ENCODE measurements at regions not wholly inside any gene's neighbourhood (a gene's known extent, or its start where the extent isn't known, plus 50 kb on each side); places are given as distances from the start of the nearest gene placed in this dataset.

DNA sequence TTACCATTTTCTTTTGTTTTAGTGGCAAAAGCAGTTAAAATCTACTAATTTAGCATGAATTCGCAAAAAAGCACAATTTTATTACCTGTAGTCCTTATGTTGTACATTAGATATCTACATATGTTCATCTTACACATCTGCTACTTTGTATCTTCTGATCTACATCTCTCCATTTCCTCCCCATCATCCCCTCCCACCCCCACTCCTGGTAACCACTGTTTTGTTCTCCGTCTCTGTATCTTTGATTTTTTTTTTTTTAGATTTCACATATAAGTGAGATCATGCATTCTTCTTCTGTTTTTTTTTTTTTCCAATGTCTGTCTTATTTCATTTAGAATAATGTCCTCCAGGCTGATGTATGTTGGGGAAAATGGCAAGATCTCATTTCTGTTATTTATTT is 922.7 kb downstream of the VRK1 start:
- DNase-seq (ENCODE audit: low read depth in 2 of 2) = no peak

GRCh38 chr14:97723351-97723750 is 926.2 kb downstream of the VRK1 start:
- no peak for DNase-seq (ENCODE audit: low read depth in 2 of 2)

- no peak for DNase-seq (ENCODE audit: low read depth in 2 of 2)
Observed at GRCh38 chr14:97723819-97724218, 926.6 kb downstream of the VRK1 start.

GRCh38 chr14:97724265-97724731 is 927.1 kb downstream of the VRK1 start:
- DNase-seq (ENCODE audit: low read depth in 2 of 2) = peak in 1 of 2 donors; percentile 14

GRCh38 chr14:97726676-97727075 is 929.5 kb downstream of the VRK1 start:
- DNase-seq (ENCODE audit: low read depth in 2 of 2) = no peak

DNA sequence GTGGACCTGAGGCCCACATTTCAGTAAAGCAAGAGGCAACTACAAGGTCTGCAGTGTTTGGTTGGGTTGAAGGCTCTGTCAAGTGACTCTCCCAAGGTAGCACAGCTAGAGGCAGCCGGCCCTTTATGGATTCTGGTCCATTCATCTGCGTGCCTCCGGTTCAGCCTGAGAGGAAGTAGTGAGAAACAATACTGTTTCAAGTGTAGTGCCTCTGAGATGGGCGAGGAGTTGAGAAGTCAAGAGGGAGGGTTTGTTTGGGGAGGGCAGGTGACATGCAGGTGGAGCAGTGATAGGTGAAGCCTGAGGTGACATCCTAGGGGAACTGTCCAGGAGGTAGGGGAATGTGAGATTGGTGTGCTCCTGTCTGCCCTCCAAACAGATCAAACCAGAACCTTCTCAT is 933.5 kb downstream of the VRK1 start:
- DNase-seq (ENCODE audit: low read depth in 2 of 2) = no peak

- no peak for DNase-seq (ENCODE audit: low read depth in 2 of 2)
Observed at GRCh38 chr14:97731800-97732199, 934.6 kb downstream of the VRK1 start.

GRCh38 chr14:97747316-97747715 is 950.1 kb downstream of the VRK1 start:
- DNase-seq (ENCODE audit: low read depth in 2 of 2) = no peak

GRCh38 chr14:97748616-97749015 is 951.4 kb downstream of the VRK1 start:
- DNase-seq (ENCODE audit: low read depth in 2 of 2) = no peak

DNA sequence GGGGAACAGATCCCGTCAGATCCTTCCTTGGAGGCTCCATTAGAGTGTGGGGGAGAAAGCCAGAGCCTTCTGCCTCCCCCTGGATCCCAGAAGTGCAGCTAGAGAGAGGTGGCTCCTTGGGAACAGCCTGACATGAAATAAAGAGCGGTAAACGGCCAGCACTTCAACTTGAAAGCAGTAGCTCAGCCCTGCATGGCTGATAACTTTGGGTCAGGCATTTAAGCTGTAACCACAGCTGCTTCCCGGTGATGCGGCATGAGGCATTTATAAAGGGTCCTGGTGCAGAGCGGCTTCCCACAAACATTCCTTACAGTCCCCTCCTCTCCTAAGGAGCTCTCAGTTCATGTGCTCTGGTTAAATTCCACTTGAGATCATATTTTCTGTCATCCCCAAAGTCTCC is 960.3 kb downstream of the VRK1 start:
- no peak for DNase-seq (ENCODE audit: low read depth in 2 of 2)

- no peak for DNase-seq (ENCODE audit: low read depth in 2 of 2)
Observed at GRCh38 chr14:97760050-97760449, 962.9 kb downstream of the VRK1 start.

GRCh38 chr14:97762386-97762785 is 965.2 kb downstream of the VRK1 start:
- no peak for DNase-seq (ENCODE audit: low read depth in 2 of 2)

- DNase-seq (ENCODE audit: low read depth in 2 of 2) = no peak
Observed at GRCh38 chr14:97771340-97772045, 974.3 kb downstream of the VRK1 start.

DNA sequence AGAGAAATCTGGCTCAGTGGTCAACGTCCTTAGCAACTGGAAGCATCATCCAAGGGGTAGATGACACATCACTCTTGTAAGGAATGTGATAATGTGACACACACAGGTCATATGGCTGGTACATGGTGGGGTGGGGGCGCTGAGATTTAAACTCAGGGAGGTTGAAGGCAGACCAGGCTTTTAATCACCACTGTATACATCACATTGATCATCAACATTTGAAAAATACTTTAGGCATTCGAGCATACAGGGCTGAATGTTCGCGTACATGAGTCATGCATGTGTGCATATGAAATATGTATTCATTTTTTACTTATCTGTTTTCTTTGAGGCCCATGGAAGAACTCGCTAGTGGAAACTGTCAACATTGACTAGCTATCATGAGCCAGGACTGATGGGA is 976.4 kb downstream of the VRK1 start:
- DNase-seq (ENCODE audit: low read depth in 2 of 2) = no peak

GRCh38 chr14:97776890-97777558 is 979.8 kb downstream of the VRK1 start:
- DNase-seq (ENCODE audit: low read depth in 2 of 2) = no peak

DNA sequence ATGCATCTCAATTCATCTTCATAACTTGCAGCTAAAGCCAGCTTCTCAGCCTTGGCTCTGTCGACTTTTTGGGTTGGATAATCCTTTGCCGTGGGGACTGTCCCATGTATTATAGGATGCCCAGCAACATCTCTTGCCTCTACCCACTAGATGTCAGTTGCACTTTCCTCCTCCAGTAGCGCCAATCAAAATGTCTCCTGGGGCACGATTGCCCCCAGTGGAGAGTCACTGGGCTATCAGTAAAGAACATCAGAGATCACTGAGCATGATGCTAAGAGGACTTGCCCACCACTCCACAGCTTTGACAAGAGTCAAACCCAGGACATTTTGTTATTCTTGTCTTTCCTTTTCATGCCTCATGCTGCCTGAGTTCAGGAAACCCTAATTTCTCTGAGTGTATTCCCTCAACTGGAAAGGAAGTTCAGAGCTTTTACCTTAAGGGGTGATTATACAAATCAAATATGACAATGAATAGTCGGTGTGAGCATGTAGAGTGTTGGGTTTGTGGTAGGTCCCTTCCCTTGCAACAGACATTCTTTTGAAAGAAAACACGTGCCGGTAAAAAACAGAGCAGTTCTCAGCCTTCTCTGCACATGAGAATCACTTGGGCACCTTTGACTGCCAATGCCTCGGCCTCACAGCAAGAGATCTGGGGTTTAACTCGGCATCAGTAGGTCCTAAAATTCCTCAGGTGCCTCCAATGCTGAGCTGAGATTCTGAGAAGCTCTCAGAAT is 980.6 kb downstream of the VRK1 start:
- DNase-seq (ENCODE audit: low read depth in 2 of 2) = no peak

DNA sequence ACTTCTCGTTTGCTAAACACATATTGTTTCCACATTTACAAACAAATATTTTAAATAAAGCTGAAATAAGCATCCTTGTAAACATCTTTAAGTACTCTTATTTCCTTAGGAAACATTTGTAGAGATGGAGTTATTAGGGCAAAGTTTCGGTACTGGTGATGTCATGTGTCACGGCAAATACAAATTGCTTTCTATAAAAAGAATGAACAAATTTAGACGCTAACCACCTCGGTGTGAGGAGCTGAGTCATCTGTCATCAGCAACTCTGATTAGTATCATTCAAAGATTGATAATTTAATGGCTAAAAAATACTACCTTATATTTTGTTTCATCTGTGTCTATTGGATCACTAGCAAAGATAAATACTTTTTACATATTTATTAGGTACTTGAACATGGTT is 982.0 kb downstream of the VRK1 start:
- DNase-seq (ENCODE audit: low read depth in 2 of 2) = no peak

GRCh38 chr14:97780804-97781203 is 983.6 kb downstream of the VRK1 start:
- DNase-seq (ENCODE audit: low read depth in 2 of 2) = no peak

DNA sequence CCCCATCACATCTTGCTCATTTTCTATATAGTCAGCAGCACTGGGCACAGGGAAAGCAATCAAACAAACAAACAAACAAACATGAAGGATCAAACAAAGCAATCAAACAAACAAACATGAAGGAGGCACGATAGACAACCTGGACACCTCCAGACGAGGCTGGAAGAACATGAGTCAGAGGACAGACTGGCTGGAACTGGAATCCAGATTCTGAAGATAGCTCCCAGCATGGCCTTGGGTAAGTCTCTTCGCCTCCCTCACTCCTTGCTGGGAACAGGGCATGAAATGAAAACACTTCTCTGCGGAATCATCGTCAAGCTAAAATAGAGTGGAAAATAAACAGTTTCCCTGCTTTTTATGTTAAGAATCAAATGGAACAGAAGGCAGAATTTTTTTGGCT is 984.8 kb downstream of the VRK1 start:
- no peak for DNase-seq (ENCODE audit: low read depth in 2 of 2)

GRCh38 chr14:97782871-97783414 is 985.8 kb downstream of the VRK1 start:
- no peak for DNase-seq (ENCODE audit: low read depth in 2 of 2)

GRCh38 chr14:97785495-97785894 is 988.3 kb downstream of the VRK1 start:
- DNase-seq (ENCODE audit: low read depth in 2 of 2) = no peak

DNA sequence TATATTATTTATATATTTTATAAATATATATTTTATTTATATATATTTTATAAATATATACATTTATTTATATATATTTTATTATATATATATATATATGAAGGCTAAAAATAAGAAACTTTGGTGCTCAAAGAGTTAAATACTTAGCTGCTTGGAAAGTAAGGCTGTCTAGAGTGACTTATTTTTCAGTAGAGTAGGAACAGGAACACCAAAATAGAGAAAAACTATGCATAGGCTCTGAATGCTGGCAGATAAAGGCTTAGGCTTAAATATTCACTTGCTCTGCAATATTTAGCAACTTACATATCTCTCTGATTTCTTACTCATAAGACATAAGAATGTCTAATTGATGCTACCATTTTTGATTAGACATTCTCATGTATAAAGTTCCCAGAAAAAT is 991.2 kb downstream of the VRK1 start:
- no peak for DNase-seq (ENCODE audit: low read depth in 2 of 2)

Measured in stimulated activated CD8-positive, alpha-beta memory T cell treated with anti-CD3 and anti-CD28 coated beads, Interleukin-2, amount 100 ng/mL, for 1 hour (primary cell).